M059J (cell line): ENCODE measurements at regions not wholly inside any gene's neighbourhood (a gene's known extent, or its start where the extent isn't known, plus 50 kb on each side); places are given as distances from the start of the nearest gene placed in this dataset.
"Not testable (repeated sequence)": the region's sequence is repeated elsewhere in the genome, so short reads cannot be mapped to it uniquely, and the experiment has no call there.

Experiments used
- DNase-seq: peaks from one replicate; pipeline ENCODE4 v3.0.0-alpha.2; 2012; ENCODE audit warnings: low read depth

DNA sequence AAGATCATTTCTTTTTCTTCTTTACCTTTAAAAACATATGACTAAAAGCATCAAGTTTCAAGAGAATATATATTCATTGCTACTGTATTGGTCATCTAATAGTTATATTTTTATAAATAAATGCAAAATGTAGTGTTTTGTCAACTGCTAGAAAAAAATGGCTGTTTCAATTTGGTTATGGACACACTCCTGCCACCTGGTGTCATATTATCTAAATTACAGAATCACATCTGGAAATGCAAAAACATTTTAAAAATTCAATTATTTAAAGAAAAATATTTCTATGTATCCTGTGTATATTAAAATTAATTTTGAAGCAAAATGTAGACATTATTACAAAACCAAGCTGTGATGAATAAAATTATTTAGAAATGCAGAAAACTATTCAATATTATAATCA lies 329.4 kb upstream of the PCDH18 start:
- DNase-seq = no peak

DNA sequence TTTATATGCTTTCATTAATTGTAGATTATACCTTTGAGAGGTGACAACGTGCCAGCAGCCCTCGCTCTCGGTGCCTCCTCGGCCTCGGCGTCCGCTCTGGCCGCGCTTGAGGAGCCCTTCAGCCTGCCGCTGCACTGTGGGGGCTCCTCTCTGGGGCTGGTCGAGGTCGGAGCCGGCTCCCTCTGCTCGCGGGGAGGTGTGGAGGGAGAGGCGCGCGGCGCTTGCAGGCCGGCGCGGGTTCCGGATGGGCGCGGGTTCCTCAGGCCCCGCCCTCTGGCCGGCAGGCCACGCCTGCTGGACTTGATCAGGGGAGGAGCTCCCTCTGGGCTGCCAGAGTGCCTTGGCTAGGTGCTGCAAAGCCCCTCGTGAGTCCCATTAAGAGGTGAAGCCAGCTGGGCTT lies 321.1 kb upstream of the PCDH18 start:
- no peak for DNase-seq

GRCh38 chr4:137852326-137852725 lies 320.0 kb upstream of the PCDH18 start:
- DNase-seq = no peak

- DNase-seq = no peak
Measured at GRCh38 chr4:137851435-137851834, 319.1 kb upstream of the PCDH18 start.

GRCh38 chr4:137827945-137828344 lies 295.7 kb upstream of the PCDH18 start:
- not testable (repeated sequence) for DNase-seq

DNA sequence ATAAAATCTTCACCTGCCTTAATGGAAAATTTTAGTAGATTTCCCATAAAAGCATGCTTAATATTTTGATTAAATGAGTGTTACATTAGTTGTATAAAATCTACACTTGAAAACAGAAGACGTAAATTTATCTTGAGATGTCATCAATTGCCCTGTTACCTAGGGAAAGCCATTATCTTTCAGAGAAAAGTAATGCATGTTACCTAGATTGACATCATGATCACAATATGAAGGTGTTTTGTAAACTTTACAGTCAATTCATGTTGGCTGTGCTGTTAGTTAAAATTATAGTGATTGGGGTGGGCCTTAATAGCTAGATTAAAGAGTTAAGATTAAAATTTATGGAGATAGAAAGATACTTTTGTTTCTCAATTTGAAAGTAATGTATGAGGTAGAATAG lies 293.2 kb upstream of the PCDH18 start:
- no peak for DNase-seq

GRCh38 chr4:137823007-137823406 lies 290.7 kb upstream of the PCDH18 start:
- no peak for DNase-seq

DNA sequence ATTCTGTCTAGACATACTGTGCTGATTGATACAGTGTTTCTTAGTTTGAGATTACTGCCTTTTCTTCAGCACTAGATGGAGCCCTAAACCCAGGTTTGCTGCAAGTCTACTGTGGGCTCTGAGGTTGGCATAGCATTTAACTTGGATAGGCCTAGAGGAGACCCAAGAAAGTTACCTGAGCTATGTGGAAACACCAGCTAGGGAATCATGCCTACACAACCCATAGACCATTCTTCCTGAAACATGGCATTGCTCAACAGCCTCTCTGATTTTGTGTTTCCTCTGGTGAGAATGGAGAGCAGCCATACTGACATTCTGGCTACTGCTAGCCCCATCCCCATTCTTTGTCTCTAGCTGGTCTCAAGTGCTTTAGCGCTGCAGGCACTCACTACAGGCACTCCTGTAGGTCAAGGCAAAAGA lies 287.7 kb upstream of the PCDH18 start:
- peak; percentile 49 for DNase-seq

DNA sequence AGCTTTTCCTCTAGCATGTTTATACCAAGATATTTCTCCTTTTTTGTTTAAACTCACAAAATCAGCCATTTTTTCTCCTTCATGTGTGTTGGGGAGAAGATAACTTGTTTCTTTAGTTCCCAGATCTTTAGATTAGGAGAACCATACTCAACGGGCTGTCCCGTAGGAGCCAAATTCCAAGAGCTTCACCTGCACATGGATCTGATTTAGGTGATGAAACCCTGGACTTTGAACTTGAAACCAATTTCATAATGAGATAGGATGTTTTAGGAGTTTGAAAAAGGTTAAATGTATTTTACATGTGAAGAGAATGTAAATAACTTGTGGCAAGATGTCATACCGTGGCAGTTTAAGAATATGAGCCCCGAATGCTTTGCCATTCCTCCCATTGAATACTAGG lies 280.0 kb upstream of the PCDH18 start:
- no peak for DNase-seq

DNA sequence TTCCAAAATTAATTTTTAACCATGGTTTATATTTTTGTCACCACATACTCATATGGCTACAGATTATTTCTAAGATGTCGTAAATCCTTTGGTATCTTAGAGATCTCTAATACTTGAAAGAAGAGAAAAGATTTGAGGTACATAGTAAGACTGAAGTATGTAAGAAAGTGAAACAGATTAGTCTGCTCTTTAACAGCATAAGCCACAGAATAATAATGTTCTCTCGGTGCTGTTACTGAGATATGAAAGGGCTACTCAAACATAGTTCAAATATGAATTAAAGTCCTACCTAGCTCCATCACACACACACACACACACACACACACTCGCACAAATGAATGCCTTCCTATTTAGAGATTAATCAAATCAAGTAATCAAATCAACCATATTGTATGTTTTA lies 274.1 kb upstream of the PCDH18 start:
- no peak for DNase-seq

DNA sequence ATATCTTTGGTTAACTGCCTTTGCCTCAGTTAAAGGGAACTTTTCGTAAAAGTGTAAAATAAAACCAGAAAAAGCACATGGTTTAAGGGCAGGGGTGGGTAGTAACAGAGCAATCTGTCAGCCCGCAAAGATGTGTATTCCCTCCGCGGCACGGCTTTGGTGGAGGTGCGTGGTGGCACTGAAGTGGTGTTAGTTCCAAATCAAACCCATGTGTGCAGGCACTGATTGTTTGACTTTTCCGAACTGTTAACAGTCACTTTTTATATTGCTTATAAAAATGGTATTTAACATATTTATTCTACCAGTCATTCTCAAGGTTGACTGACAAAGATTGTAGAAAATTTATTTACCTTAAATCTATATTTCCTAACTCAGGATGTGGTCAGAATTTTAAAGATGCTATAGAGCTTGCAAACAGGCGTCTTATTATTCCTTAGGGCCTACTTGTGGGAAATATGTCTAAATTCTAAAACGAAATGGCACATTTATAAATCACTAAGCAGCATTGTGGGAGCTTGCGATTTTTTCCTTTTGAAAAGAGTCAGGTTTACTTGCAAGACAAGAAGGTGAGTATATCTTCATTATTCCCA lies 272.7 kb upstream of the PCDH18 start:
- DNase-seq = no peak

DNA sequence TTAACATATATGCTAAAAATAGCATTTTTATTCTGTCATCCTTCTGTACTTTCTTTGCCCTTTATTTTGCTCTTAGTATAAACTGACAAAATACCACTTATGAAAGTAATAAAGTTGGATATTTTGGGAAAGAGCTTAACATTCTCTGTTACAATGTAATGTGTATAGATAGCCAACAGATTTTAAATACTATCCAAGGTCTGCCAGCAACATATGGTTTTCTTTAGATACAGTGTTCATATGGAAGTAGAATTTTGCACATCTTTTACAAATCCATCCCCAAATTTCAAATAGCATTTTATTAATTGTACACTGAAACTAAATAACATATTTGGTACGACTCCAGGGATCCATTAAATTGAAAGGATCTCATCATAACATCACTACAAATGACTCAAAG lies 268.6 kb upstream of the PCDH18 start:
- no peak for DNase-seq

- DNase-seq = no peak
Measured at GRCh38 chr4:137794764-137795254, 262.5 kb upstream of the PCDH18 start.

- not testable (repeated sequence) for DNase-seq
Measured at GRCh38 chr4:137789263-137789662, 257.0 kb upstream of the PCDH18 start.

GRCh38 chr4:137783923-137784322 lies 251.6 kb upstream of the PCDH18 start:
- not testable (repeated sequence) for DNase-seq

DNA sequence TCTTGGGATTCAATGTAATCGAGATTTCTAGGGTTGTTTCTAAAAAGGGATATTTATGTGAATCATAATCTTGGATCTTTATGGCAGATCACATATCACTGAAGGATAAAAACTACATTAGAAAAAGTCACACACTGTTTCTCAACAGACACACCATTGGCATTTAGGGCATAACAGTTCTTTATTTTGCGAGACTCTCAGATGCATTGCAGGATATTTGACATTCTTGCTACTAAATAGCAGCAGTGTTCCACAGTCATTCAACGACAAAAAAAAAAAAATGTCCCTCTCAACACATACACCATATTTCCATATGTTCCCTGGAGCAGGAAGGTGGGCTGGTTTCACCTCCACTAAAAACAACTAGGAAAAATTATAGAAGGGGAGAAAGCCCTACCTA lies 243.4 kb upstream of the PCDH18 start:
- no peak for DNase-seq

DNA sequence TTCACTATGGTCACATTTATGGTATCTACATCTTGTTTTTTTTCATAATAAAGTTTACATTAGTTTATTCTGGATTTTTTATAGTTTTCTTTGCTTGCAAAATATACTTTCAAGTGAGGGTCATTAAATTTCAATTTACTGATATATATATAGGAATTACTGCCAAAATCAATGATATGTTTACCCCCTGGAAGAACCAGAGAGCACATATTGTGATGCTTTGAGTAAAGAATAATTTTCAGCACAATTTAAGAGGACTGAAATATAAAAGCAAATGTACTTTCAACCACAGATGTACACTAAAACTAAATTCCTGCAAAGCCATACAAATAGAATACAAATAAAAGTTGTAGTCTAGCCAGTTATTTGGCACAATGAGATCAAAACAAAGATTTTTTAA lies 242.2 kb upstream of the PCDH18 start:
- DNase-seq = no peak

DNA sequence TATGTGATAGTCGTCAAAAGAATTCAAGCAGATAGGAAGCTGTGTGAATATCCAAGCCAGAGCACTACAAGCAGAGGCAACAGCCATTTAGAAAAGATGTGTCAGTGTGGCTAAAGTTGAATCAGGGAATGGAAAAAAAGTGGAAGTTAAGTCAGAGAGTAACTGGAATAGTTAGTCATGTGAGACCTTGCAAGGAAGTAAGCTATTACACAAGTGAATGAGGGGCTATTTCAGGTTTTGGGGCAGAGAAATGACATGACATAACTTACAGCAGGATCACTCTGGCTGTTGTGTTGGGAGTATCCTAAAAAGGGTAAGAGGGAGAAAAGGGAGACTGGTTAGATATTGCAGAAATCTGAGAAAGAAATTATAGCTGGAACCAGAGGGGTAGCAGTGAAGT lies 236.6 kb upstream of the PCDH18 start:
- no peak for DNase-seq

DNA sequence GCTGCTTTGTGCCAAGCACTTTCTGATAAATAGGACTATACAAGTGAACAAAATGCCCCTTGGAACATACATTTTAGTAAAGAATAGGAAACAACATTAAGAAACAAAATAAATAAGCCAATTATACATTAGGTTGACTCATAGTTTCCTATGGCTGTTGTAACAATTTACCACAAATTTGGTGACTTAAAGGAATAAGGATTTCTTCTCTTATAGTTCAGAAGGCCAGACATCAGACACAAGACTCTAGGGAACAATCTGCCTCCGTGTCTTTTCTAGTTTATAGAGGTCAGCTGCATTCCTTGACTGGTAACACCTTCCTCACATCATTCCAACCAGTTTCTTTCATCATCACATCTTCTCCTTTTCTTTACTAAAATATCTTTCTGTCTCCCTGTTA lies 235.9 kb upstream of the PCDH18 start:
- no peak for DNase-seq

DNA sequence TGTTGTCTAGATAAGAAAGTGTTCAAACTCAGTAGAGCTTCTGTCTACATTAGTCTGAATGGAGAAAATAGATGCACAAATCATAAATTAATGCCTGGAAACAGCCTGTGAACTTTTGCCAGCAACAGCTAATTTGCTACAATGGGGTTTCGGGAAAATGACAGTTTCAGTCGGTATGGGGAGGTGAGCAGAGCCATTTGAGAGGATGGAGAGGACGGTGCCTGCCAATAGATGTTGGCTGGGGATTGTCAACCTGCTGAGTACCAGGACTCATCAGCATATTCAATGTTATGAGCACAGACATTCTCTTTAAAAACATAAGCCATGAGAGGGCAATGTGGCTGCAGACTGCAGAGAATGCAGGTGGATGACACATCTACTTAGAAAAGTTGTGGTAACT lies 230.3 kb upstream of the PCDH18 start:
- DNase-seq = no peak

DNA sequence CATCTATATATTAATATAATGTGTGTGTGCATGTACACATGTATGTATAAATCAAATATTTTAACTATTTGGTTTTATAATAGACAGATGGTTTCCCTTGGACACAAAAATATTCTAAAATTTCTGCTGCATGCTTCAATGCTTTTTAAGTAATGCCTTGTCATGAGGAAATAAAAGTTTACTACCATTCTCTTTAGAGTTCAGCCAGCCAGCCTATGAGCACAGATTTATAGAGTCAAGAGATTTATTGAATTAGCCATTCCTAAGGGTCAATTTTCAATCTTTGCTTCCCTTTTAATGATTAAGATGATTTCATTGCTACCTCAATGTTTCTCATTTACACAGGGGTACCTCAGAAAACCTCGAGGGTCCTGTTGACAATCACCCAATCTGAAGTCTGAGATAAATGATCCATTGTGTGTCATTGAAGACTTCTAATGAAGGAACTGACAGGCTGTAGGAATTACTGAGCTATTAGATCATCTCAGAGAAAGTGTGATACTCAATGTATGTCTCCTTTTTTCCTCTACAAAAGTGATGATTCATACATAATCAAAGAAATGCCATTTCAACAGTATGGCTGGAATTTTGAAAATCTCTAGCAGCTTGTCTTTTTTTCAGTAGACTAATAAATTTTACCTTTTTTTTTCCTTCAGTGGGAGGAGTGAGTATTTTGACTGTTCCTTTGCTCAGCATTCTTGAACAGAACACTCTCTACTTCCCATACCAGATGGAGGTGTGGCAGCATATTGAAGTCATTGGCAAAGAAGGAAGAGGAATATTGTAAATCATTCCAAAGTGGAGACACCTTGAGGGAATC lies 222.6 kb upstream of the PCDH18 start:
- peak; percentile 4 for DNase-seq

- peak; percentile 16 for DNase-seq
Measured at GRCh38 chr4:137749466-137749865, 217.2 kb upstream of the PCDH18 start.

DNA sequence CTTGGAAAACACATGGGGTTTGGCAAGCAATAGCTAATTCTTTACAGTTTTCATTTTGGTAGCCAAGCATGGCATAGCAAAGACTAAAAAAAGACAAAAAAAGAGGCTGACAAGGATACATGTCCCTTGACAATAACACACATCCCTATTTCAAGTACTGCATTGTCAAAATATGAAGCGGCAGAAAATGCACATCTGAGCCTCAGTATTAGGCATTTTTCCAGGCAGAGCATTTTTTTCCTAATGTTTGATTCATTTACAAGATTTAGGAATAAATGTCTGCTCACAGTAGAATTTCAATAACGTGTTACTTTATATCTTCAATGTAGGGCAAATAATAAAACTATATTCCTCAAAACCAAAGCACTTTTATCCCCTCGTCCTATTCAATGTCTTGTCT lies 216.3 kb upstream of the PCDH18 start:
- no peak for DNase-seq

DNA sequence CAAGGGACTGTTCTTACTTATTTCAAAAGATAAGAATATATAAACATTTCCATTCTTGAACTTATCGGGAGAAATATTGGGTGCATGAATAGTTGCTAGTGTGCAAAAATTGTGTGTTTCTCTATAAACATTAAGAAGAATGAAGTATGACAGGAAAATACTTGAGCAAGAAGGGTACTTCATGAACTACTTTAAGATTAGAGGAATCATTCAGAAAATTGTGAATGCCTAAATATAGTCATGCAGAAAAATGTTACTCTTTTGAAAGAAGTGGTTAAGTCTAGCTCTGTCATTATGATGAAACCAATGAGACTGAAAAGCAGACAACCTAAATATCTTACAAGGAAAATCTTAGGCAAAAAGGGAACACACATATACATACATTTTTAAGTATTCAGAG lies 207.8 kb upstream of the PCDH18 start:
- DNase-seq = no peak
